HAP-1 (cell line): ENCODE measurements at regions not wholly inside any gene's neighbourhood (a gene's known extent, or its start where the extent isn't known, plus 50 kb on each side); places are given as distances from the start of the nearest gene placed in this dataset.

Experiments
- DNase-seq, 2 experiments: peaks; one replicate each; pipeline ENCODE4 v3.0.0-alpha.2; 2016 to 2020; ENCODE audit warnings: low spot score in 2 of 2
- H3K27me3 ChIP-seq: fragments of 250-450 bp; sonication (Bioruptor Pico); 2 replicates; pipeline ENCODE4 v1.5.1; 2020; ENCODE audit warnings: low read depth, mild to moderate bottlenecking, moderate library complexity
- H3K36me3 ChIP-seq: fragments of 250-450 bp; sonication (Bioruptor Pico); replicated peaks from 2 replicates; pipeline ENCODE4 v1.5.1; 2020; ENCODE audit warnings: mild to moderate bottlenecking
- H3K4me1 ChIP-seq: fragments of 250-450 bp; sonication (Bioruptor Pico); 2 replicates; pipeline ENCODE4 v1.5.1; 2020; ENCODE audit warnings: mild to moderate bottlenecking
- H3K4me3 ChIP-seq: fragments of 250-450 bp; sonication (Bioruptor Pico); 2 replicates; pipeline ENCODE4 v1.5.1; 2020; ENCODE audit warnings: mild to moderate bottlenecking, moderate library complexity
- H3K9me3 ChIP-seq: fragments of 250-450 bp; sonication (Bioruptor Pico); 2 replicates; pipeline ENCODE4 v1.5.1; 2020; ENCODE audit warnings: mild to moderate bottlenecking, moderate library complexity
- in situ Hi-C: fragments of 300-500 bp; cut with MboI; formaldehyde crosslinking; loops from 3 replicates; pipeline ENCODE4 v1.14.3; 2020; ENCODE audit warnings: low sequenced_read_pairs, inconsistent platforms, mixed read lengths

- Histone ChIP-seq H3K9me3 (no peaks in the 10 kb centered on the region), H3K4me1 (no peaks in the 10 kb centered on the region), H3K4me3 (no peak overlapping the region), H3K27me3 (no peaks in the 10 kb centered on the region), H3K36me3 (no peaks in the 10 kb centered on the region)
- in situ Hi-C loops = no loop called here
- no peak for DNase-seq
These were observed 72.9 kb downstream of the CLDN34 start for GRCh38 chrX:10039821-10040793.

GRCh38 chrX:10040961-10041360, 73.8 kb downstream of the CLDN34 start:
- Histone ChIP-seq H3K4me3 (no peak overlapping the region), H3K4me1 (no peaks in the 10 kb centered on the region), H3K27me3 (no peaks in the 10 kb centered on the region), H3K9me3 (no peaks in the 10 kb centered on the region), H3K36me3 (no peaks in the 10 kb centered on the region)
- in situ Hi-C loops = no loop called here
- DNase-seq = no peak

DNA sequence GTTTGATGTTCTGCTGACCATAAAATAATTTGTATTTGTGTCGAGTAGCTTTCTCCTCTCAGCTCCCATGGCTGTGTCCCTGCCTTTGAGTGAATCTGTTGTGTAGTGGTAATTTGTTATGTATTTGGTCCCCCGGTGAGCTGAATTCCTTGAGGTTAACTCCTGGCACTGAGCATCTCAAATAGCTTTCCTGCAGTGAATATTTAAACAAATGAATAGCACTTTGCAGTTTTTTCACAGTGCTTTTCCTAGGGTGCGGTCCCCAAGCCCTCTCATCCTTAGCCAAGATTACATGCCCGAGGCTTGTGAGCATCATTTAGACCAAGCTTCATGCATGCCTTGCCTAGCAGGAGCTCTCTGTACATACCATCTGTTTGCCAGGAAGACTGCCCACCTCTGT, 74.2 kb downstream of the CLDN34 start:
- no peaks in the 10 kb centered on the region for H3K36me3 ChIP-seq
- H3K4me1 ChIP-seq = no peaks in the 10 kb centered on the region
- in situ Hi-C loops = no loop called here
- no peak overlapping the region for H3K4me3 ChIP-seq
- DNase-seq = no peak
- no peaks in the 10 kb centered on the region for H3K27me3 ChIP-seq
- H3K9me3 ChIP-seq = no peaks in the 10 kb centered on the region

GRCh38 chrX:10042055-10042454, 74.9 kb downstream of the CLDN34 start:
- in situ Hi-C loops = no loop called here
- Histone ChIP-seq H3K4me1 (no peaks in the 10 kb centered on the region), H3K27me3 (no peaks in the 10 kb centered on the region), H3K4me3 (no peak overlapping the region), H3K36me3 (no peaks in the 10 kb centered on the region), H3K9me3 (no peaks in the 10 kb centered on the region)
- DNase-seq = no peak

DNA sequence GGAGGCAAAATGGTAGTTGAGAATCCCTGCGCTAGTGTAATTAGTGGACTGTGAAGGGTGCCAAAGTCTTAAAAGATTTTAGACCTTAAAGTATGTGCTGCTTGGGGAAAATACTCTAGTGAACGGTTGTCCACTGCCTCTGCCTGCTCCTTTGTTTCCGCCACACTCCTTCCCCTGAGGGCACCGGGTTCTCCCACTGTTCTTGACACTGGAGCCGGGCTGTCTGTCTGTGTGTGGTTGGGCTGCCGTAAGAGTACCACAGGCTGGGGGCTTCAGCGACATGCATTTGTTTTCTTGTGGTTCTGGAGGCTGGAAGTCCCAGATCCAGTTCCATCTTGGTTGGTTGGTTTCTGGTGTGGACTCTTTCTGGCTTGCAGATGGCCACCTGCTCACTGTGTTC, 76.2 kb downstream of the CLDN34 start:
- no peak overlapping the region for H3K4me3 ChIP-seq

GRCh38 chrX:10044021-10044420, 76.9 kb downstream of the CLDN34 start:
- no peak overlapping the region for H3K4me3 ChIP-seq
- H3K36me3 ChIP-seq = no peaks in the 10 kb centered on the region
- no peaks in the 10 kb centered on the region for H3K4me1 ChIP-seq
- H3K9me3 ChIP-seq = no peaks in the 10 kb centered on the region
- in situ Hi-C loops = no loop called here
- DNase-seq = no peak
- H3K27me3 ChIP-seq = no peaks in the 10 kb centered on the region

More for the DNA sequence above, 76.2 kb downstream of the CLDN34 start:
- in situ Hi-C loops = no loop called here
- peak in 1 of 2 experiments; percentile 47 for DNase-seq
- Histone ChIP-seq H3K27me3 (no peaks in the 10 kb centered on the region), H3K9me3 (no peaks in the 10 kb centered on the region), H3K4me1 (no peaks in the 10 kb centered on the region), H3K36me3 (no peaks in the 10 kb centered on the region)

DNA sequence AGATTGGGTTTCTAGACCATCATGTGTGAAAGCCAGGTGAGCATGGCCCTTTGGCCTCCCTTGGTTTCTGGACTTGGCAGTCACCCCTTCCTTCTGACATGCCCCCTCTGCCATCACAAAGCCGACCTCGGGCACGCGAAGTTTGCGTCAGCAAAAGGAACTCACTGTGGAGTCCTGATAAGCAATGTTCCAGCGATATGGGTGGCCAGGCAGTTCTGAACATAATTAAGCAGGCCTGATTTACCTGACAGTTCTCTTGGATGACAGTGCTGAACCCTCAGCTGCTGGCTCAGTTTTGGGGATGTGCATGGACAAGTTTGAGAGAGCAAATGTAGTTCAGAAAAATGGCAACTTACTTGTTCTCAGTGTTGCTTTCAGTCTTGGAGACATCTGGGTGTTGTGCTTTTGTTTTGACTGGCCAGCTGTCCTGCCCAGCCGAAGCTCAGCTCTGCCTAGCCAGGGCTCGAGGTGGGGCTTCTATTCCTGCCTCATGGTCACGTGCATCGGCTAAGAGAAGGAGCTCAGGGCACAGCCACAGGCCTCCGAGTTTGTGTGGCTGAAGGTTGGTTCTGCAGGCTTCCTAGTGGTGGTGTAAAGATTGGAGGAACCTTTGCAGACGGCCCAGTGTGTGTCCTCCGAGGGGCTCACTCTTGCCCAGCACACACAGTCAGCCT, 78.3 kb downstream of the CLDN34 start:
- in situ Hi-C loops = no loop called here

GRCh38 chrX:10047133-10047532, 80.0 kb downstream of the CLDN34 start:
- Histone ChIP-seq H3K4me1 (peaks cover 4% of the 10 kb centered on the region), H3K36me3 (no peaks in the 10 kb centered on the region)

More for the DNA sequence above, 78.3 kb downstream of the CLDN34 start:
- Histone ChIP-seq H3K4me1 (peaks cover 4% of the 10 kb centered on the region), H3K27me3 (no peaks in the 10 kb centered on the region), H3K4me3 (no peak overlapping the region), H3K36me3 (no peaks in the 10 kb centered on the region), H3K9me3 (no peaks in the 10 kb centered on the region)
- DNase-seq = no peak

DNA sequence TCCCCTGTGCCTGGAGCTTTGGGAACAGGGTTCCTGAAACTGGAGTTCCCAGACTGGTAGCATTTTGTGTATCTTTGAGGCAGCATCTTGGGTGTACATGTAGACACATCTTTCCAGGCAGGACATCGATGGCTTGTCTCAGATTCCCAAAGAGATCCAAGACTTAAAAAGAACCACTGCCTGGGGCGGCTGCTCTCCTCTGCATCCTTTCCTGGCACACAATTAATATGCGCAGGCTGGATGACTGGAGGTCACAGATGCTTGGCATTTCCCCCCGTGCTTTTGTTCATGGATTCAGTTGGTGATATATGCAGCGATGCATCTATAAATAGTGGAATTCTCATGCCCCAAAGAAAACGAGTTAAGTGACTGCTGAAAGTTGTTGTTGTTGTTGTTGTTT, 80.5 kb downstream of the CLDN34 start:
- H3K9me3 ChIP-seq = no peaks in the 10 kb centered on the region
- no peak for DNase-seq
- H3K27me3 ChIP-seq = no peaks in the 10 kb centered on the region
- H3K36me3 ChIP-seq = no peaks in the 10 kb centered on the region
- no peak overlapping the region for H3K4me3 ChIP-seq
- in situ Hi-C loops = no loop called here
- H3K4me1 ChIP-seq = peaks cover 4% of the 10 kb centered on the region

More at GRCh38 chrX:10047133-10047532, 80.0 kb downstream of the CLDN34 start:
- in situ Hi-C loops = no loop called here
- Histone ChIP-seq H3K4me3 (no peak overlapping the region), H3K9me3 (no peaks in the 10 kb centered on the region), H3K27me3 (no peaks in the 10 kb centered on the region)
- DNase-seq = no peak

DNA sequence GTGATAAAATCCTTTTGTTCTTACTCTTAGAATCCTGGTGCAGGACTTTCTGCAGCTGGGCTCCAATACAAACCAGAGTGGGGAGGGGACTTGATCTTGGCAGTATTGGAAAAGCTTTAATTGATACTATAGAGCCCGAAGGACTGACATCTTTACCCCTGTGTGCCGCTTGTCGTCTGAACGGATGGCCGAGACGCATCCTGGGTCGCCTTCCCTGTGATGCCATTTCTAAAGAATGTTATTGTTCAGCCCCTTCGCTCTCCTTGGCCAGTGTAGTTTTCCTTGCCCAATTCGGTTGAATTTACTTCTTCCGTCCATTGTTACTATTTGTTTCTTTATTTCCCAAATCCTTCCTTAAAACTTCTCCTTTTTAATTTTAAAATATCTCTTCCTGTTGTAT, 80.9 kb downstream of the CLDN34 start:
- in situ Hi-C loops = no loop called here
- Histone ChIP-seq H3K36me3 (no peaks in the 10 kb centered on the region), H3K4me1 (peaks cover 4% of the 10 kb centered on the region), H3K27me3 (no peaks in the 10 kb centered on the region), H3K4me3 (no peak overlapping the region), H3K9me3 (no peaks in the 10 kb centered on the region)
- DNase-seq = no peak

GRCh38 chrX:10048707-10049106, 81.5 kb downstream of the CLDN34 start:
- in situ Hi-C loops = no loop called here
- H3K9me3 ChIP-seq = no peaks in the 10 kb centered on the region
- no peak overlapping the region for H3K4me3 ChIP-seq
- H3K4me1 ChIP-seq = peaks cover 4% of the 10 kb centered on the region
- no peaks in the 10 kb centered on the region for H3K27me3 ChIP-seq
- no peaks in the 10 kb centered on the region for H3K36me3 ChIP-seq
- no peak for DNase-seq

DNA sequence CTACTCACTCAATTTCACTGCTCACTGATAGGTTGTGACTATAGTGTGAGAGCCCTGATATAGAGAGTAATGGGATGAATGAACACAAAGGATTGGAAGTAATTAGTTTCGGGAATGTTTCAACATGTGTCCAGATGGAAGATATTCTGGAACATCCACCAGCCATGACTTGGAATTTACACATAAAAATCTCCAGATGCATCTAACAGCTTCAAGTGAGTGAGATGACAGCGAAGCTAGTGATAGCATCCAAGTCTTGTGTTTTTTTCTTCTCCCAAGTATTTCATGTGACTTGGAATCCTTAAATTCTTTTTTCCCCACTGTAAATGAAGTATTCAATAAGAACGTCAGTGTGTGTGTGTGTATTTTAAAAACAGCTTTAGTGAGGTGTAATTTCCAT, 82.1 kb downstream of the CLDN34 start:
- no peak overlapping the region for H3K4me3 ChIP-seq
- peaks cover 4% of the 10 kb centered on the region for H3K4me1 ChIP-seq
- no peak for DNase-seq
- no peaks in the 10 kb centered on the region for H3K36me3 ChIP-seq
- no peaks in the 10 kb centered on the region for H3K9me3 ChIP-seq
- in situ Hi-C loops = no loop called here
- no peaks in the 10 kb centered on the region for H3K27me3 ChIP-seq

GRCh38 chrX:10050481-10050880, 83.3 kb downstream of the CLDN34 start:
- Histone ChIP-seq H3K36me3 (no peaks in the 10 kb centered on the region), H3K4me1 (peaks cover 4% of the 10 kb centered on the region), H3K9me3 (no peaks in the 10 kb centered on the region), H3K4me3 (no peak overlapping the region), H3K27me3 (no peaks in the 10 kb centered on the region)
- in situ Hi-C loops = no loop called here
- DNase-seq = peak; percentile 56 to 76

DNA sequence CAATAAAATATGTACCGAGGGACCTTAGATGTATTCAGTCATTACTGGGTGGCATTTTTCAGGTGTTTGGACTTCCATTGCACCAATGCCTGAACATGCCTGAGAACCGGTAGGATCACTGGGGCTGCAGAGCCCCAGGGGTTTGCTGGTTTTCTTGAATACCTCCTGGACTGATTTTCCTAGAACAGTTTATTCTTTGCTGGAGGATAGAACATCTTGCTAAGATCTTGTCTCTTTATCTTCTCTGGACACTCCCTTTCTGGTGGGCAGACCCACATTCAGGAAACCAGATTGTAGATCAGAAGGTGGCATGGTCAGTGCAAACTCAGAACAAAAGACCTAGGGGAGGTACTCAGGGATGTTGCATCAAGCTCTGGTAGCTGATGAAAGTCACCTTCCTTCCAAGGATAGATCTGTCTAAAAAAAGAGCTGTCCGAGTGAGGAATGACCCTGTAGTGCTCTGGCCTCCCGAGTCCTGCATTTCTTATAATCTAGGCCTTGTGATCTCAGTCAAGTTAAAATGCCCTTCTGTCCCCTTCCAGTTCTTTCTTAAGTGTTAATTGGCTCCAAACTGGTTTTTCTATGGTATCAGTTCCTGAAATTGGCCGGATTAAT, 84.8 kb downstream of the CLDN34 start:
- in situ Hi-C loops = no loop called here
- DNase-seq = no peak
- H3K36me3 ChIP-seq = no peaks in the 10 kb centered on the region
- no peak overlapping the region for H3K4me3 ChIP-seq
- H3K27me3 ChIP-seq = no peaks in the 10 kb centered on the region
- H3K9me3 ChIP-seq = no peaks in the 10 kb centered on the region
- H3K4me1 ChIP-seq = peaks cover 4% of the 10 kb centered on the region
